Keratinocyte (primary cell): ENCODE measurements at regions not wholly inside any gene's neighbourhood (a gene's known extent, or its start where the extent isn't known, plus 50 kb on each side); places are given as distances from the start of the nearest gene placed in this dataset.

Experiments used
- DNase-seq: peaks from one replicate; pipeline ENCODE4 v3.0.0-alpha.2; 2011; ENCODE audit warnings: low read depth, missing footprints, low spot score
- FAIRE-seq: peaks from 2 replicates; lab custom pipeline; 2011; peaks lifted over from hg19 to GRCh38; lab: Jason Lieb, UNC
- H2AFZ ChIP-seq: 2 replicates; pipeline ENCODE4 v1.6.0; 2012; ENCODE audit warnings: low read length, control low read depth, inconsistent platforms; ENCODE audit not compliant: control insufficient read depth
- H3K27ac ChIP-seq: 2 replicates; pipeline ENCODE4 v1.5.1; 2011; ENCODE audit warnings: low read length; ENCODE audit not compliant: control insufficient read depth, insufficient read depth
- H3K27me3 ChIP-seq: 3 replicates; pipeline ENCODE4 v1.6.0; 2011; ENCODE audit warnings: low read length; ENCODE audit not compliant: control insufficient read depth, insufficient read depth; ENCODE audit errors: extremely low read depth
- H3K36me3 ChIP-seq, 2 experiments: 2 replicates in 1 of 2; 3 replicates in 1 of 2; pipeline ENCODE4 v1.5.1; 2011; ENCODE audit warnings: low read length in 2 of 2, mild to moderate bottlenecking in 1 of 2; ENCODE audit not compliant: control insufficient read depth in 2 of 2, insufficient read depth in 2 of 2; ENCODE audit errors: extremely low read depth in 1 of 2
- H3K4me1 ChIP-seq: 3 replicates; pipeline ENCODE4 v1.5.1; 2011; ENCODE audit warnings: low read length; ENCODE audit not compliant: control insufficient read depth, insufficient read depth; ENCODE audit errors: extremely low read depth
- H3K4me2 ChIP-seq: 3 replicates; pipeline ENCODE4 v1.6.0; 2011; ENCODE audit warnings: low read depth, low read length; ENCODE audit not compliant: control insufficient read depth, insufficient read depth; ENCODE audit errors: extremely low read depth
- H3K4me3 ChIP-seq, 3 experiments: fragments of 200-600 bp in 1 of 3; sonication (generic) in 1 of 3; 2 replicates in 2 of 3; 3 replicates in 1 of 3; pipeline ENCODE4 v1.5.1; 2011 to 2016; ENCODE audit warnings: low read length in 3 of 3, mild to moderate bottlenecking in 3 of 3, control low read depth in 2 of 3, inconsistent platforms in 1 of 3, low read depth in 1 of 3, mixed read lengths in 1 of 3, mixed run types in 1 of 3, moderate library complexity in 1 of 3; ENCODE audit not compliant: control insufficient read depth in 2 of 3, insufficient read depth in 2 of 3; ENCODE audit errors: extremely low read depth in 1 of 3
- H3K79me2 ChIP-seq: 2 replicates; pipeline ENCODE4 v1.6.0; 2012; ENCODE audit warnings: low read length; ENCODE audit not compliant: control insufficient read depth, insufficient read depth
- H3K9ac ChIP-seq: 3 replicates; pipeline ENCODE4 v1.6.0; 2011; ENCODE audit warnings: low read length; ENCODE audit not compliant: control insufficient read depth, insufficient read depth; ENCODE audit errors: extremely low read depth
- H3K9me1 ChIP-seq: 3 replicates; pipeline ENCODE4 v1.6.0; 2011; ENCODE audit warnings: low read length; ENCODE audit not compliant: control insufficient read depth, insufficient read depth; ENCODE audit errors: extremely low read depth
- H3K9me3 ChIP-seq: 2 replicates; pipeline ENCODE4 v1.5.1; 2012; ENCODE audit warnings: low read depth, low read length; ENCODE audit not compliant: control insufficient read depth
- H4K20me1 ChIP-seq: 3 replicates; pipeline ENCODE4 v1.6.0; 2011; ENCODE audit warnings: low read length; ENCODE audit not compliant: control insufficient read depth, insufficient read depth; ENCODE audit errors: extremely low read depth
- CTCF ChIP-seq, 3 experiments: IDR thresholded peaks in 1 of 3; conservative IDR thresholded peaks in 1 of 3; optimal IDR thresholded peaks in 1 of 3; 2 replicates in 2 of 3; 3 replicates in 1 of 3; pipeline versions ENCODE3 to v1.5.1; 2011; ENCODE audit warnings: low read length in 3 of 3, mild to moderate bottlenecking in 3 of 3, moderate library complexity in 2 of 3, control low read depth in 1 of 3, inconsistent platforms in 1 of 3; ENCODE audit not compliant: insufficient read depth in 2 of 3; ENCODE audit errors: extremely low read depth in 1 of 3
- EZH2 ChIP-seq: IDR thresholded peaks from one replicate; pipeline ENCODE4 v1.6.1; 2012; ENCODE audit warnings: inconsistent platforms, mild to moderate bottlenecking, low read length, moderate library complexity
- dilution Hi-C: fragments of 300-500 bp; cut with MboI; formaldehyde crosslinking; loops from one replicate; pipeline ENCODE4 v1.7.0; 2020; ENCODE audit warnings: low sequenced_read_pairs; ENCODE audit not compliant: extremely low pct_ligation_motif_present

- Histone ChIP-seq H3K4me3 (no peak overlapping the region), H2AFZ (peak overlapping the region; percentile 18), H4K20me1 (no peaks in the 10 kb centered on the region), H3K9ac (no peak overlapping the region), H3K9me3 (no peaks in the 10 kb centered on the region), H3K4me1 (peaks cover 4% of the 10 kb centered on the region), H3K27me3 (no peaks in the 10 kb centered on the region), H3K27ac (peak overlapping the region; percentile 17), H3K9me1 (no peaks in the 10 kb centered on the region), H3K4me2 (no peak overlapping the region), H3K79me2 (no peaks in the 10 kb centered on the region), H3K36me3 (no peaks in the 10 kb centered on the region)
- TF ChIP-seq EZH2 (no peak), CTCF (optimal IDR thresholded peaks at IDR 0.05 in 1 of 3, IDR thresholded peaks at IDR 0.05 in 1 of 3, conservative IDR thresholded peaks at IDR 0.05 in 1 of 3; ENCODE audit: extremely low read depth in 1 of 3, insufficient read depth in 2 of 3, low read length in 3 of 3) (no peak)
- peak; percentile 32 for DNase-seq
- peak; percentile 59 for FAIRE-seq
- dilution Hi-C loops, result no loop called here
These were observed 952.4 kb downstream of the EPHA4 start for GRCh38 chr2:220619525-220620220.

GRCh38 chr2:220626603-220627002, 945.5 kb downstream of the EPHA4 start:
- no peak overlapping the region for H3K27ac ChIP-seq
- H4K20me1 ChIP-seq, result no peaks in the 10 kb centered on the region
- H3K9me1 ChIP-seq, result no peaks in the 10 kb centered on the region
- dilution Hi-C loops, result no loop called here
- H3K27me3 ChIP-seq, result no peaks in the 10 kb centered on the region
- H2AFZ ChIP-seq, result no peak overlapping the region
- TF ChIP-seq CTCF (optimal IDR thresholded peaks at IDR 0.05 in 1 of 3, IDR thresholded peaks at IDR 0.05 in 1 of 3, conservative IDR thresholded peaks at IDR 0.05 in 1 of 3; ENCODE audit: extremely low read depth in 1 of 3, insufficient read depth in 2 of 3, low read length in 3 of 3) (no peak), EZH2 (no peak)
- no peak for DNase-seq
- no peaks in the 10 kb centered on the region for H3K9me3 ChIP-seq
- H3K4me1 ChIP-seq, result no peaks in the 10 kb centered on the region
- no peak overlapping the region for H3K4me3 ChIP-seq
- no peaks in the 10 kb centered on the region for H3K79me2 ChIP-seq
- FAIRE-seq, result no peak
- no peaks in the 10 kb centered on the region for H3K36me3 ChIP-seq
- no peak overlapping the region for H3K9ac ChIP-seq
- no peak overlapping the region for H3K4me2 ChIP-seq
